ENCODE measurements at regions not wholly inside any gene's neighbourhood (a gene's known extent, or its start where the extent isn't known, plus 50 kb on each side); places are given as distances from the start of the nearest gene placed in this dataset.

- no peak for TF ChIP-seq CTCF (IDR thresholded peaks at IDR 0.05; ENCODE audit: borderline replicate concordance, extremely low read depth, low read length, poor library complexity, severe bottlenecking)
- no peak for TF ChIP-seq EZH2 (IDR thresholded peaks at IDR 0.05; ENCODE audit: borderline replicate concordance, low read depth, low read length, severe bottlenecking)
Measured at GRCh38 chr2:152815634-152816257, 97.3 kb downstream of the ARL6IP6 start.

All from DND-41 (cell line).